HG03060 (cell line): ENCODE measurements at regions not wholly inside any gene's neighbourhood (a gene's known extent, or its start where the extent isn't known, plus 50 kb on each side); places are given as distances from the start of the nearest gene placed in this dataset.
"Not testable (repeated sequence)": the region's sequence is repeated elsewhere in the genome, so short reads cannot be mapped to it uniquely, and the experiment has no call there.

Experiments used
- ATAC-seq: cut with Tn5 transposase; IDR thresholded peaks from one replicate; pipeline ENCODE4 v1.9.1; 2021; ENCODE audit warnings: low read depth, moderate number of reproducible peaks; ENCODE audit not compliant: unreplicated experiment

GRCh38 chr4:53959343-53960120 lies 104.9 kb downstream of the CHIC2 start:
- ATAC-seq: no peak

DNA sequence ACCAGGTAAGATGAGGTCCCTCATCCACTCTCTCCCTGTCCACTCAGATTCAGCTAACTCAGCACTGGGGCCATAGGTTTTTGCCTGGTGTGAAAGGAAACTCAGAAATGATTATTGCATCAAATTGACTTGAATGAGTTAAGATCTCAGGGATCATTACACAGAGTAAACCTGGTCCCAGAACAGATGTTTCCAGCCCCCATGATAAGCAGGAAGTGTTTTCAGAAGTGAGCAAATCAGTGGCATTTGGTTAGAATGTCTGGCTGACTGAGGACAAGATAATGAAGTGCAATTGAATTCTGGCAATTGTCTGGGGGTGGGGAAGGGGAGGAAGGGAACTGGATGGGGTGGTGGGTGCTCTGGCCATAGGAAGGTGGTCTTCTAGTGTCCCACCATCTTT lies 108.0 kb downstream of the CHIC2 start:
- ATAC-seq: no peak

DNA sequence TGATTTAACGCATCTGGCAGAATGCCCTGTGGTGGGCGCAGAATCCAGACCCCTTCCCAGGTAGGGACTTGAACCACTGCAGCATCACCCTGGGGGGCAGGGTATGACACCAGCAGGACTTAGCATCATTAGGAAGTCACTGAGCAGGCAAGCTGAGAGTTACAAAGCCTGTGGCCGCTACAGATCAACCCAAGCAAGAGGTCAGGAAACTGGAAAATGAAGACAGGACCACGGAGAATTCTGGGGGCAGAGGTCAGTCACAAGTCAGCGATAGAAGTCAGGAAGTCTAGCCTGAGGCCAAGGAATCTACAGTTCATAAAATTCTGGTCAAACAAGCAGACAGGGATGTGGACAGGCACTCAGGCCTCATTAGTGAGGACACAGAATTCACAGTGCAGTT lies 108.4 kb downstream of the CHIC2 start:
- ATAC-seq: no peak

GRCh38 chr4:53951414-53951813 lies 113.0 kb downstream of the CHIC2 start:
- no peak for ATAC-seq

DNA sequence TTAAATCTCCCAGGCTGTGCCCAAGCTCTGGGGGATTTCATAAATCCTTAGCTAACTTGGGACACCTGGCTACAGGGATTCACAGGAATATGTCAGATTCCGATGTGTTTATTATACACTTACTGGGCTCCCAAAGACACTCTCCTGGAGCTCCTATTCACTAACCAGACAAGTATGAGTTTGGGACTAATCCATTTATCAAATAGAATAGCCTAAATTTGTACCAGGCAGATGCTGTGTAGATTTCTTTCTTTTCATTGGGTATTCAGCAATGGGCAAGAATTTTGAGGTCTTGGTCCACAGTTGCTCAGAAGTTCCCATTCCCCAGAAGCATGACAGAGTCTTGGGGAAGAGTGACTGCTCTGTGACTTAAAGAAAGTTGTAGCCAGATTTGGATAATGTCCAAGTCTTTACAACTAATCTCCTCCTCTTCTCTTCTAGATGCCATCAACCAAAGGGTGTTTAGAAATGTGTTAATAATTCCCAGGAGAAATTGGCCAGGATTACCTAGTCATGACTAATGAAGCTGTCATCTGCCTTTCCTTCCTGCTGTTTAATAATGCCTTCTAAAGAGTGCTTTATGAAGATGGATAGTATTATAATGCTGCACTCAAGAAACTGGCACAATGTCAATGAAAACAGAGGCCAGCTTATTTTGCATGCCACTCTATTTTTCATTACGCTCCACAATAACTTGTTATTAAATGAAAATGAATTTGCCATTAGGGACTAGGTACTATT lies 120.9 kb downstream of the CHIC2 start:
- no peak for ATAC-seq

GRCh38 chr4:53942712-53943111 lies 121.7 kb downstream of the CHIC2 start:
- ATAC-seq: no peak

- no peak for ATAC-seq
Observed at GRCh38 chr4:53941331-53941730, 123.1 kb downstream of the CHIC2 start.

DNA sequence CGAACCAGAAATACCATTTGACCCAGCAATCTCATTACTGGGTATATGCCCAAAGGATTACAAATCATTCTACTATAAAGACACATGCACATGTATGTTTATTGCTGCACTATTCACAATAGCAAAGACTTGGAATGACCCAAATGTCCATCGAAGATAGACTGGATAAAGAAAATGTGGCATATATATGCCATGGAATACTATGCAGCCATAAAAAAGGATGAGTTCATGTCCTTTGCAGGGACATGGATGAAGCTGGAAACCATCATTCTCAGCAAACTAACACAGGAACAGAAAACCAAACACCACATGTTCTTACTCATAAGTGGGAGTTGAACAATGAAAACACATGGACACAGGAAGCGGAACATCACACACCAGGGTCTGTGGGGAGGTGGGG lies 124.5 kb downstream of the CHIC2 start:
- ATAC-seq: not testable (repeated sequence)

DNA sequence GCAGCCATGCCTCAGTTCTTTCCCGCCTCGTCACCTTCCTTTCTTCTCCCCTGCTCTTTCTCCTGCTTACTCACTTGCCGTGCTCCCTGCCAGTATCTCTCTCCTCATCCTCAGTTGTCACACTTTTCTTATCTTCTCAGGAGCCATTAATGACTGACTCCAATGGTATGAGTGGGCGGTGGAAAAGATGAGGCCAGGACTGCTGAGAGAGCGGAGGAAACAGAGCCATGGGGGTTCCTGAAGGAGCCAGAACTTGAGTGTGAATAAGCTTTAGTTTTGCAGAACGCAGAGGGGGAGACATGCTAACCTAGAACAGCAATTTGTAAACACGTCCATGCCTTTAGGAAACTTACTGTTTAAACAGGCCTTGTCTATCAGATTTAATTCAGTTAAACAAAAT lies 126.5 kb downstream of the CHIC2 start:
- no peak for ATAC-seq

- no peak for ATAC-seq
Observed at GRCh38 chr4:53937327-53937726, 127.1 kb downstream of the CHIC2 start.

GRCh38 chr4:53935780-53936179 lies 128.6 kb downstream of the CHIC2 start:
- no peak for ATAC-seq

DNA sequence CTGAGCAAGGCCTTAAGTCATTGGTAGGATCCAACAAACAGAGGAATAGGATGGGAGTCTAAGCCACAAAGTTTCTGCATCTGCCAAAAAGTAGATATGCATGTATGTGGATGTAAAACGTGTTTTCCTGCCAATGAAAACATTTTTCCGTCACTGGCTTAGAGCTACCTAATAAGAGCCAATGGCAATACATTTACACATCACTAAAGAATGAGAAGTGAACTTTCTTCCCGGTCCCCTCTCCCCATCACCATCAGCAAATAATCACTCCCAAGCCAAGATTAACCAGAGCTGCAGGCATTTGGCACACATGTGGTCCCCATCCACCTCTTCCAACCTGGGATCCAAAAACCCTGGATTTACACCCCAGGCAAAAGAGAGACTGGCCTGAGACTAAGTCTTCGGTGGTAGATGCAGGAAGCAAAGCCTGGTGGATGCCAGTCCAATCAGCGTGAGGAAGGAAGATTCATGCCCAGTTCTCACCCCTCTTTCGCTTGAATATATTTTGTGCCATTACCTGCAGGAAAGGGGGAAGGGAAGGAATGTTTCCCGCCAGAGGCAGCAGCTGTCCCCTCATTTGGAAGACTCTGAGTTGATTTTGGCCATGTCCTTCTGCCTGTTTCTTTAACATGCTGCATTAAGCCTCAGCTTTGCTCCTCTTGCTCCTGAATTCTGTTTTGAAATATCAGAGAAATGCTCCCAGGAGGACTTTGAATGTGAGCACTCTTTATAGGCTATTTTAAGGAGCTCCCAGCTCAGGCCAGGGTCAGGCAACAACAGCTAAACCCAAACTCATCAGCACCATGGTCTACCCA lies 131.4 kb downstream of the CHIC2 start:
- no peak for ATAC-seq

- ATAC-seq: no peak
Observed at GRCh38 chr4:53931461-53931961, 132.9 kb downstream of the CHIC2 start.

- ATAC-seq: no peak
Observed at GRCh38 chr4:53929955-53930798, 134.2 kb downstream of the CHIC2 start.

DNA sequence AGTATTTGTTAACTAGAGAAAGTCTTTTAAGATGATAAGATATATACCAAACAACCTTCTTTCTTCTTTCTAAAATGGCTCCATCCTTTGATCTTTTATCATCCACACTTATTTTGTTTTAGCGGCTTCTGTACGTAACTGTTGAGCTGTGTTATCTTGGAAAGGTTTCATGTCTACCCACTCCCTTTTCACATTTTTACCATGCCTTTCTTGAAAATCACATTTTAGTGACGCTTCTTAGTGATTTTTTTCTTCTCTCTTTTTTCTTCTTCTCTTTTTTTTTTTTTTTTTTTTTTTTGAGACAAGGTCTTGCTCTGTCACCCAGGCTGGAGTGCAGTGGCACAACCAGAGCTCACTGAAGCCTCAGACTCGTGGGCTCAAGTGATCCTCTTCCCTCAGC lies 135.1 kb downstream of the CHIC2 start:
- ATAC-seq: no peak

- no peak for ATAC-seq
Observed at GRCh38 chr4:53928825-53929224, 135.6 kb downstream of the CHIC2 start.

DNA sequence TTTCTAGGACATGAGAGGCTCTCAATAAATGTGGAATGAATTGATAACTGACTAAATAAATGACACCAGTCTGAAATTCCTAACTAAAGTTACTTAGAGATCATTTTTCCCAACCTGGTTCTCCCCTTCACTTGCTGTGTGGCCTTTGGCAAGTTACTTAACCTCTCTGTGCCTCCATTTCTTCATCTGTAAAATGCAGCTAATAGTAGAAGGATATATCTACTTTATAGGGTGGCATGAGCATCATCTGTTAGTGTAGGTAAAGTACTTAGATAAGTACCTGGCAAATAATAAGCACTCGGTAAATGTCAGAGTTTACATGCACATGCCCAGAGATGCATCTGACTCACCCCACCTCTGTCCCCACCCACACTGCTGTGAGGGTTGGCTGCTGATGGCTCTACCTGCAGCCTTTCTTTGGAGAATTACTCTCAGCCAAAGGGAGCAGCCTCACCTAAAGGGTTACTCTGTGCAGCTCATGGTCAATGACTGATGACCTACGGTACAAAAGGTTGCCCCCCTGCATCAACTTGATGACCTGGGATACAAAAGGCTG lies 139.3 kb downstream of the CHIC2 start:
- ATAC-seq: no peak

DNA sequence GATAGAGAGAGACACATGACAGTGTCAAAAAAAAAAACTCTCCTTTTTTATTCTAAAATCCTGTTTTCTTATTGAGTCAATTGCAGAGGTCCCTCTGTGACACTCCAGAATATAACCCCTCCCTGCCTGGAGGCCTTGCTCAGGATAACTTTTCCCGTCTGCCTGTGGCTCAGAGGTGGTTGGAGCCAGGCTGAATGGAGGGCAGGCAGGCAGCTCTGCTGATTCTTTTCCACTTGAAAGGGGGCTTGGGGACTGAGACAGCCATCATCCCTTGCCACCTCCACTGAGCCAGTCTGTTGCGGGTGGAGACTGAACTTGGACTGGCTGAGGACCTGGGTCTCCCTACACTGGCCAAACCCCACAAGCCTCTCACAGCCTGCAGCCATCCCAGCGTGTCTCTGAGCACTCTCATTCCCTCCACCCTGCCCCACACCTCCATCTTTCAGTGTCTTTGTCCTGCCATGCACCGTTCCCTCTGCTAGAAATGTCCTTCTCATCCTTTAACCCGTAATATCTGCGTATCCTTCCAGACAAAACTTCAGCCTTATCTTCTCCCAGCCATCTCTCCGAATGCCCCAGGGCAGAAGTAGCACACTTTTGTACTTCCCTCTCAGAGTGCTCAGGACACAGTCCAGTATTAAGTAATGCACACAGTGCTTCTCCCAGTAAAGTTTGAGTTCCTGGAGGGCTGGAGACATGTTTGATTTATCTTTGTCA lies 139.9 kb downstream of the CHIC2 start:
- ATAC-seq: no peak

DNA sequence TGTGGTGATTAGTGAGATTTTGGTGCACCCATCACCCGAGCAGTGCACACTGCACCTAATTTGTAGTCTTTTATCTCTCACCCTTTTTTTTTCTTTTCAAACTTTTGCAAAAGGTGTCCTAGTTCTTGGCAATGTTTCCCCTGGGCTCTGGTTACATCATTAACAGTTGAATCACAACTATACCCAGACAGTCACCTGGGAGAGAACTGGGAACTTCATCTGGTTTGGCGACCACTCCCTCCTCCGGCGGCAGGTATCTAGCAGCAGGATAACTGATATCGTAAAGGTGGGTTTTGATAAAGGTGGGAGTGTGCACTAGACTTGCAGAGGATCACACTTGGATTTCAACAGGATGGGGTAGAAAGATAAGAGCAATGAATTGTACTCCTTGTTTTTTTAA lies 140.5 kb downstream of the CHIC2 start:
- no peak for ATAC-seq
